Activated naive CD8-positive, alpha-beta T cell treated with anti-CD3 and anti-CD28 coated beads, Interleukin-2, amount 50 U/mL, for 16 hours (primary cell): ENCODE measurements at regions not wholly inside any gene's neighbourhood (a gene's known extent, or its start where the extent isn't known, plus 50 kb on each side); places are given as distances from the start of the nearest gene placed in this dataset.

ENCODE experiments used
- DNase-seq: peaks from one replicate; pipeline ENCODE4 v3.0.0-alpha.2; 2020; ENCODE audit warnings: low read depth, low spot score

DNA sequence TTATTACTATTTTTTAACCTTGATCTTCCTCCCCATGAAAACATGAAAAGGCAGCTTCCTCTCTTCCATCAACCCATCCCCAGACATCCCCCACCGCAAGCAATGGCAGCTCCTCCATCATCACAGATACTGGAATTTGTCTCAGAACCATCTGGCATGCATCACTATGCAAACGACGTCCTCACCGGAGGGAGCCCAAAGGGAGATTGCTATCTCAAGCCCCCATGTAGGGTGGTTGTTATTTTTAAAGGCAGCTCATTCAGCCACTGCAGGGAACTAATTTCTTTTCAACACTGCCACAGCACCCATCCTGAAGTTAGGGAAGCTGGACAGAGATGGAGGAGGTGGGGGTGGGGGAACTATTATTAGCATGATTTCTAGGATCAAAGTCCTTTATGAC lies 222.5 kb downstream of the FOXL1 start:
- no peak for DNase-seq

DNA sequence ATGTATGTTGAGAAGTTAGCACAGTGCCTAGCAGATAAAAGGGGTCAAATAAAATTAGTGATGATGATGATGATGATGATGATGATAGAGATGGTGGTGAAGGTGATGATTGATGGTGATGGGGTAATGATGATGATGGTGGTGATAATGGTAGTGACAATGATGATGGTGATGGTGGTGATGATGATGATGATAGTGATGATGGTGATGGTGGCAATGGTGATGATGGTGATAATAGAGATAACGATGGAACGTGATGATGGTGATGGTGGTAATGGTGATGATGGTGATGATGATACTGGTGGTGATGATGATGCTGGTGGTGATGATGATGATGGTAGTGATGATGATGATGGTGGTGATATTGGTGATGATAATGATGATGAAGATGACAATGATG lies 223.7 kb downstream of the FOXL1 start:
- no peak for DNase-seq

DNA sequence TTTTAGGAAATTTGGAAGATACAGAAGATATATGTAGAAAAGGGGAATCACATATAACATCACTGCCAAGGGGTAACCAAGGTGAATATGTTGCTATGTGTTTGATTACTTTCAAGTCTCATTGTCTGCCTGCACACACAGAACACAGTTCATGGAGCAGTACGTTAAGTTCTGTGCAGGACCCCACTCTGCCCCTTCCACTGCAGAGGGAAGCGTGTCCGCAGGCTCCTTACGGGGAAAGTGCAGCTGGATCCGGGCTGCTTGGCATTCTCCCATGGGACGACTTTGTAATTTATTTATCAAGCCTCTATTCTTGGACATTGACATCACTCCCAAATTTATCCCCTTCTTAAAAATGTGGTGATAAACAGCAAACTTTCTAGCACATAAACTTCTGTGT lies 226.8 kb downstream of the FOXL1 start:
- no peak for DNase-seq

DNA sequence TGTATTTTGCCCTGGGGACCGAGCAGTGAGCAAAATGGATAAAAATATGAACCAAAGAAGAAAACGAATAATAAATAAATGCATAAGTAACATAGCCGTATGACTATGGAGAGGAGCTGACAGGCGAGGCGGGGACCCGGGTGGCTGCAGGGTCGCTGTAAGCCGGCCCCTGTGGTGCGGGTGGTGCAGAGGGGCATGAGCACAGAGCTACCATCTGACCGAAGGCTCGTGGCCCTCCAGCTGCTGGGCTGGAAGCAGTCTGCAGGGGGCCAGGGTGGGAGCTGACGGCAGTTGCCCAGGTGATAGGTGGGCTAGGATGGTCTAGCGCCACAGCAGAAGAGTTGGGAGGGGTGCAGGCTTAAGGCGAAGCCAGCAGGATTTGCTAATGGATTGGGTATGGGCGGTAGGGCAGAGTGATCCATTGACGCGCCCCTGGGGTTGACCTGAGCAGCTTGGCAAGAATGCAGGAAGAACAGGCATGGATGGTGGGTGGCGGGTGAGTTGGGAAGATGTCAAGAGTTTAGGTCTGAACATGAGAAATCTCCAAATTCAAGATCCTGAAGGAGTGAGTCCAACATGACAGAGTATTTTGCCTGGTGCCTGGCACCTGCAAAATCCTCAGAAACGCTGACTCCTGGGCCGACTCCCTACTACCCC lies 228.0 kb downstream of the FOXL1 start:
- no peak for DNase-seq

DNA sequence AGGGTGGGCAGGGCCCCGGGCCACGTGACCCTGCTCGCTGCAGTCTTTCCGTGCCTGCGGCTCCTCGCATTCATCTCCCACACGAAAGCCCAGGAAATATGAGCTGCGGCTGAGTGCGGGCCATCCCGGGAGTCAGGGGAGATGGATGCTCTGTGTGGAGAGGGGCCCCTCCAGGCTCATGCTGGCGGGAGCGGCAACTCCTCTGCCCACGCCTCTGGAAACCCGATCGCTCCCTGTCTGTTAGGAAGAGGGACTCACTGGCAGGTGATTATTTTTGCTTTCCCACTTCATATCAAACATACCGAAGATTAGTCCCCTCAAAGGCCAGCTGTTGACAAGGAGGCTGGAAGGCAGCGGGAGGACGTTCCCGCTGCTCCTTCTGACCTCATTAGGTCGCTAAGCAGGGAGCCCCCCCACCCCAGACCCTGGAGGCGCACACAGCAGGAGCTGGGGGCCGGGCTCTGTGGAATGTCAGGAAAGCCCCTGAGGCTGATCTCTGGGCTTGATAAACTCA lies 228.5 kb downstream of the FOXL1 start:
- DNase-seq: no peak

DNA sequence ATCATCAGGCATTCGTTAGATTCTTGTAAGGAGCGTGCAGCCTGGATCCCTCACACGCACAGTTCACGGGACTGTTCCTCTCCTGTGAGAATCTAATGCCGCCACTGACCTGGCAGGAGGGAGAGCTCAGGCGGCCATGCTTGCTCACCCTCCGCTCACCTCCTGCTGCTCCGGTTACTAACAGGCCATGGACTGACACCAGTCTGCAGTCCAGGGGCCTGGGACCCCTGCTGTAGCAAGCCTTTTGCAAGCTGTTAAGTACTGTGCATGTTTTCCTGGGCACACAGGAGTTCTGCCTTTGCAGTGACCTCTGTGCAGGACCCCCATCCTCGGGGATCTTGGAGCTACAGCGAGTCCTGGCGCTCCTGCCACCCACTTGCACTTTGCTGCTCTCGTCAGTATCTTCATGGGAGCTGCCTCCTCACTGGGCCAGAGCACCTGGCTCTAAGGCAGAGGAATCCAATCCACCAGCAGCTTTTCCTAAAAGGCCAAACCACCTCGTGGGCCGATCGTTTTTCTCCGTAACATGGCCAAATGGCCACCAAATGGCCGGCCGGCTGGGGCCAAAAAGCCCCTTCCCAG lies 230.6 kb downstream of the FOXL1 start:
- no peak for DNase-seq

DNA sequence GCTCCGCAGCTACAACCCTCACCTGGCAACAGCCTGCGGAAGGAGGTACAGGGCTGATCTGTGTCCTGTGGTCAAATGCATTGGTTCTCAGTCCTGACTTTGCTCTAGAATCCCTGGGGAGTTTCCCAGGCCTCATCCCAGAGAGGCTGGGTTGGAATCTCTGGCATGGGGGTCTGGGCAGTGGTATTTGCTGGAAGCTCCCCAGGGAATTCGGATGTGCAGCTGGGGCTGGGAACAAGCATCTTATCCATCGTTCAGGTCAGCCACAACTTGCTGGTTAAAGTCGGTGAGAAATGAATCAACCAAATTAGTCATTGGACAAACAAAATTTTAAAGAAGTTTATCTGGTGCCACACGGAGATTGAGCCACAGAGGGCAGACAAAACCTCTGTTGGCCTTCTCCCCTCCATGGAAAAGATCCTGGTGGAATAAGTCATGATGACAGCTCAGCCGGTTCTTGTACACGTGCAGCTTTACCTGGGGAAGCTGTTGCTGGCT lies 231.2 kb downstream of the FOXL1 start:
- no peak for DNase-seq

DNA sequence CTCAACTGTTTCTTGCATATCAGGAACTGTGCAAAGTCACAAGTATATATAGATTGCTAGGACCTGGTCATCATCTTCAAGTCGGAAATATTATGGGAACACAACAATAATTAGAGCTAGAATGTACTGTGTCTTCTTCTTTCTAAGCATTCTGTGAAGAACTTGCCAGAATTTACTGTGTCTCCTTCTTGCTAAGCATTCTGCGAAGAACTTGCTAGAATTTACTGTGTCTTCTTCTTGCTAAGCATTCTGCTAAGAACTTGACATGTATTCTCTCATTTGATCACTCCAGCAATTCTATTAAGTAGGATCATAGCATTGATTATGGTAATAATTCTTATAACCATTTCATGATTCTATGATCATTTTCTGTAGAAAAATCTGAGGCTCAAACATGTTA lies 231.7 kb downstream of the FOXL1 start:
- DNase-seq: no peak

DNA sequence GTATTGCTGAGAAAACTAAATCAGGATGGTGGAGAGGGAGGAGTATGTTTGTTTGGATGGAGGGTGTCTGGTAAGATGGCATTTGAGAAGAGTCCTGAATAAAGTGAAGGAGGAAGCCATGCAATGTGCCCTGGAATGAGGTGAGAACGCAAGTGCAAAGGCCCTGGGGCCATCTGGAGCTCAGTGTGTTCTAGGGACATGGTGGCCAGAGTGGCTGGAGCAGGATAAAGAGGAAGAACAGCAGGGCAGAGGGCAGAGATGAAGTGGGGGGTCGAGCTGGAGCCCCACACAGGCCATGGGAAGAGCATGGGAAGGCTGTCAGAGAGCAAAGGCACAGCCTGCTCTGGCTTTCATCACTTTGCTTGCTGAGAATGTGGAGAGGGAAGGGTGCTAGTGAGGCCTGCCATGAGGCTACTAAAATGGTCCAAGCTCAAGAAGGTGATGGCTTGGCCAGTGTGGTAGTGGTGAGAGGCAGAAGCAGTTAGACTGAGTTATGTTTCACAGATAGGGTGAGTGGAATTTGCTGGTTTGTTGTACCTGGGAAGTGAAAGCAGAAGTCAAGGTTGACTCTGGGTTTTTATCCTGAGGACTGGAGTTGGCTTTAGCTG lies 234.1 kb downstream of the FOXL1 start:
- DNase-seq: no peak

DNA sequence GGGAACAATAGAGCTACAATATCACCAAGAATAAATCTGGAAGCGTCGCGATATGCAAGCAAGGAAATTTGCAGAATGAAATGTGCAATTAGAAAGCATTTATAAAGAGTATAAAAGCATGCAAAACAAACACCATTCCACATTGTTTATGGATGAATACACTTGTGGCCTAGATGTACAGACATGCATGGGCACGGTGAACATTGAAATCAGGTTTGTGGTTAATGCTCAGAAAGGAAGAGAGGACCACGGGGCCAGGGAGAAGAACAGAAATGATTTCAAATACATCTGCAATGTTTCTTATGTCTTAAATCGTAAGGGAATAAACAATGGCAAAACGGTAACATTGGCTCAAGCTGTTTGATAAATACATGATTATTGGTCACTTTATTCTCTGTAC lies 235.9 kb downstream of the FOXL1 start:
- no peak for DNase-seq

DNA sequence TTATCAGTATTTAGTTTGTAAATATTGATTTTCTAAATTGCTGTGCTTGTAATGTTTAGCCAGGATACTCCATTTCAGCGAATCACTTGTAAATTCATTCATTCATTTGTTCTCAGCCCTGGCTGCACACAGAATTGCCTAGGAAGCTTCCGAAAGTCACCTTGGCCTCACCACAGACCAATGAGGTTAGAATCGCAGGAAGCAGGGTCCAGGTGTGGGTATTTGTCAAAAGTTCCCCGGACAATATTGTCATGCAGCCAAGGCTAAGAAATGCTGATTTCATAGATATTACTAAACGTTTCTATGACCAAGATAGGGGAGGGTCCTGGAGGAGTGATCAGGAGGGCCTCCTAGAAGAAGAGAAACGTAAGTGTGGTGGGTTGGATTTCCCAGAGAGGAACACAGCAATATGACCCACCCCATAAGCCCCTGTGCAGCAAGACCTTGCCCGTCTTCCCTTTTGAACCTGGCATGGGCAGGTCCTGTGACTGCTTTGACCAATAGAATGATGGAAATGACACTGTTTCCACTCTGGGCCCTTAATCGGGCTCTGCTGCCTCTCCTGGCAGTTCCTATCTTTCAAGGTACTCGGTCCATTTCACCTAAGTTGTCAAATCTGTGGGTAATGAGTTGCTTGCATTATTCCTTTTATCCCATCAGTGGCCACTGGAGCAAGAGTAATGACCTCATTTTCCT lies 238.7 kb downstream of the FOXL1 start:
- DNase-seq: no peak

DNA sequence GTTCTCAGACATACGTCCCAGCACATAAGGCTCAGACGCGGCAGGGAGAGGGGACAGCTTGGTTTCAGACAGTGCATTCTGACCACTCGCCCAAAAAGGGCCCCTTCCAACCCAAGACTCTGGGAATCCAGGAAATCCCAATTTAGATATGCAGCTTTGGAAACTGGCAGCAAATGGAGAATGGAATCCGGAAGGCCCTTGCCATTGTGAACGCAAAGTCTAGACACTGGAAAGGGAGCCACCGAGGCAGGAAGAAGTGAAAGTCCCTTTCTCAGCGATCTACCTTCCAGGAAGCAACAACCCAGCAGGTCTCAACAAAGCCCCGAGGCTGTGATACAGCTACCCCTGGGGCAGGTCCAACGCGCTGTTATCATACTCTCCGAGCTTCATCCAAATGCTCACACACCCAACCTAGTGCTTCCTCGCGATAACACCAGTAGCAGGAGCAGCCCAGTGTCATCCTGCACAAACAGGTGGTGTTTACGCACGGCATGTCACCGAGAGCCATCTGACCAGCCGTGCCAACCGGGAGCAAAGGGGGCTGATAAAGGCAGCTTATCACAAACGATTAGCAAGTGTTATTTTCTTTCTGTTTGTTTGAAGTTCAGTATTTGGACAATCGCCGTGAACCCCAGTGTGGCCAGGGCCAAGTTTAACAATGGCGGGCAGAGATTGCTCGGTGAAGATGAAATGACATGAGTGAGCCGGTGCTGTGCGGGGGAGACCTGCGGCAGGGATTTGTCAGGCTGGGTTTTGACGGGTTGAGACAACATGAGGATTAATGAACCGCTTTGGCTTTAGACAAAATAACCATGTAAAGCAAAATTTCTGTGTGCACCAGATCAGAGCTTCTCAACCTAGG lies 240.6 kb downstream of the FOXL1 start:
- DNase-seq: no peak

DNA sequence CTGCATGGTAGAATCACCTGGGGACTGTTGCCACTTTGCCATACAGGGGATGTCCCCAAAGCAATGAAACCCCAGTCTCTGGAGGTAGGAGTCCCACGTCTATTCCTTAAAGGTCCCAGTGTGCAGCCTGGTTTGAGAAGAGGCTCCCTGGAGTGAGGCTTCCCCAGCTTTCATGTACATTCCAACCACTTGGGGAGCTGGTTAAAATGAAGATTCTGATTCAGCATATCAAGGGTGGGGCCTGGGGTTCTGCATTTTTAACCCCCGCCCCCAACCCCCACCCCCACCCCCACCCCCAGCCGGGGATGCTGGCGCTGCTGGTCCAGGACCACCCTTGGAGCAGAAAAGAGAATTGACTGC lies 241.2 kb downstream of the FOXL1 start:
- DNase-seq: no peak

DNA sequence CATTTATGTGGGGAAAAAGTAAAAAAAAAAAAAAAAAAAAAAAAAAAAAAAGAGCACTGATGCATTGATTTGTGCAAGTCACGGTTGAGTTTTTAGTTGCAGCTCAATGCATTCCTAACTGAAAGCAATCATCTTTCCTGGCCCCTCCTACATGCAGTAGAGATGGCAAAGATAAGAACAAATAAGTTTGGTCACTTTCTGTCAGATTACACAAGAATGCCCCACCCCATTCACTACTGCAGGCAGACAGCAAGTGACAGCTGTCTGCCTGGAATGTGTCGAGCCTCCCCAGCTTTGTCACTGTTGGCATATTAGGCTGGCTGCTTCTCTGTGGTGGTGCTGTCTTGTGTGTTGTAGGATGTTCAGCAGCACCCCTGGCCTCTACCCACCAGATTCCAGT lies 243.5 kb downstream of the FOXL1 start:
- no peak for DNase-seq

DNA sequence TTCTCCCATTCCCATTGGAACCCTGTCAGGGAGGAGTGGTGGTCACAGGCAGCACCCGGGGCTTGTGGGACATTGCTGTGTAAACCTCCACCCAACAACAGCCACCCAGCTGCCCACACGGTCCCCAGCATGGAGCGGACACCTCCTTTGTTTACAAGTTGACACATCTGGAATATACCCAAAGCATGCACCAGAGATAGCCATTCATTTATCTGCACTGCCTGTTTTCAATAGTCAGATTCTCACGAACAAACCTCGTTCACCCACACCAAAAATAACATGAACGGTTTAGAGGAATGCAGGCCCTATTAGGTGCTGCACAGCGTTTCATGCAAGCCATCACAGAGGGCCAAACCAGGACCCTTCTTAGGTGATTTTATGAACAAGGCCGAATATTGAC lies 244.8 kb downstream of the FOXL1 start:
- no peak for DNase-seq

DNA sequence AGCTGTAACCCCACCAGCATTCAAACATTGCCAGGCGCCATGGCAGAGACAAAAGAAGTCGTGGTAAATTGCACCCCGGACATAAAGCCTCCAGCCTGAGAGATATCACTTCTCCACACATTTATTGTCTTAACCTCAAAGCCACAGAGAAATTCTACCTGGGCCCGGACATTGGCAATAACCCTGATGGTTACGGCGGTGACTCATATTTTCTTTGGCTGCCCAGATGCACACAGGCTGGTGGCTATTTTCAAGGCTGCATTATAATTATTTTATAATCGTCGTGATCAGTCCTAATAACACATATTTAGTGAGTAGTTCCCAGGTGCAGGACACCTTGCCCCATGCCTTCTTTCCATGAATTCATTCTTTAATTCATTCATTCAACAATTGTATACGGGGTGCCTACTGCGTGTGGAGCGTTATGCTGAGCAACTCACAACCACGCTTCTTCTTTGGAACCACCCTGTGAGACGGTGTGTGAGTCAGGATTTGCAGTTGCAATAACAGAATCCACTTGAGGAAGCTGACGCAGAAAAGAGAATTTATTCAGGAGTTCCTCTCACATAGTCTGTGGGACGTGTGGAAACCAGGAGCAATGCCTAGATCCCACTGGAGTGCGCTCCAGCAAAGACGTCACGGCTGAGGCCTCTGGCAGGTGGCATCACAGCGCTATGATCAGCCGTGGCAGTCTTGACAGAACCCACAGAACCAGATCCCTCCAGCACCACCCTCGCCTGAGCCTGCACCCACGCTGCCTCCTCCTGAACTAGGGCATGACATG lies 245.7 kb downstream of the FOXL1 start:
- DNase-seq: no peak

DNA sequence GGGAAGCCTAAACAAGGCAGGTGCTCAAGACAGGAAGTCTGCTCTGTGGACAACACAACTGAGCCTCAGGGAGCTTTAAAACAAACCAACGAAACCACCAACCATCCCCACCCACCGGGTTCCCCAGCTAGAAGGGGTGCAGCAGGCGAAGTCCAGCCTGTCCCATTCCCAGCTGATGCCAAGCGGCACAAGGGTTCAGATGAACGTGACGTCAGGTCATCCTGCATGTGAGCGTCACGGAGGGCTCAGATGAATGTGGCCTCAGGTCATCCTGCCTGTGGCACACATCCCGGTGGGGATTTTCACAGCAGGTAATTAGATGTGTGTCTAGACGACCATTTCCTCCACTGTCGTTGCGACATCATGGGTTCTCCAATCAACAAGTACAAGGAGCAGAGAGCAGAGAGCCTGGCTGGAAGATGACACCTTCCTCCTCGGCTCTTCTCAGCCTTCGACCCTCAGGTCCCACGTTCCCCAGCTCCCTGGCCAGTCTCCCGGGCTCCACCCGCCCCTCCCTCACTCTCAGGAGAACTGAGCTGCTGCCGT lies 246.5 kb downstream of the FOXL1 start:
- DNase-seq: no peak

DNA sequence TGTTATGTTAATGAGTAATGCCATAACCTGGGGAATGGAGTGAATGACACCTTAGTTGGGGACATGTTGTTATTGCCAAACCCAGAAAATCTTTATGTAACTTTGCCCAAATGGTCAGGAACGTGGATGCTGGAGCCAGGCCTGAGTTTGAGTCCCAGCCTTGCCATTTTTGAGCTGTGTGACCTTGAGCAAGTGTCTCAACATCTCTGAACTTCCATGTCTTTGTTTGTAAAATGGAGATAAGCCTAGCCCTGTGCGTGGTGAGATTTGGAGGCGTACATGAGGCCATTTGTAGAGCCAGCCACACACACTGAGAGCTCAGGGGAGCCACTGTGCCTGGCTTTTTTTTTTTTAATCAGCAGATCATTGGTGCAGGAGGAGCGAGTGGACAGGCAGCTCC lies 247.3 kb downstream of the FOXL1 start:
- no peak for DNase-seq

DNA sequence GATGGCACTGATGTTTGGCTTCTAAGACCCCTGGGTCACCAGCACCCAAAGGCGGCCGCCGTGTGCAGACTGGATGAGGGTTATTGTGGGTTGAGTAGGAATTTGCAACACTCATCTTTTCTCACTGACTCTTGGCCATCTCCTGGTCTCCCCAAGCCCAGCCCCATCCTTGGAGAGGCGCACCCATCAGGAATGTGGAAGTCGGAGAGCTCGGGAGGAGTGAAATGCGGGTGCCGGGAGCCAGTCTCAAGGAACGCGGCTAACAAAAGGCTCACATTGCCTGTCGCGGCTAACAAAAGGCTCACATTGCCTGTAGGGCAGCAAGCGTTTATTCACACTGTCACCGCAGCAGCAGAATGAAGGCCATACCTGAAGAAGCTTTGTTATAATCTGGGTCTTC lies 248.6 kb downstream of the FOXL1 start:
- DNase-seq: no peak

DNA sequence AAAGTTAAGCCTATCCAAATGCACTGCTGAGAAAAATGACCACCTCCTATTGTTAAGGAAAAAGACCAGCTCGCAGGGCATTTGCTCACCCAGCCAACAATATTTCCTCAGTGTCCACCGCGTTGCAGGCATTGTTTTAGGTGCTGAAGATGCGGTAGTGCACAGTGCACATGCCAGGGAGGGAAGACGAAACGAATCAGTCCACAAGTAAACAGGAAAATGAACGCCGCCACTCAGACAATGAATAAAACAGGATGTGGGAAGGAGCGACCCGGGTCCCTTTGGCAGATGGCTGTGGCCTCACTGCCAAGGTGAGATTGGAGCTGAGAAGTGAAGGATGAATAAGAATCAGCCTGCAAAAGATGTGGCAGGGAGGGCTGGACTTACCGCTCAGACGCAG lies 249.2 kb downstream of the FOXL1 start:
- no peak for DNase-seq

DNA sequence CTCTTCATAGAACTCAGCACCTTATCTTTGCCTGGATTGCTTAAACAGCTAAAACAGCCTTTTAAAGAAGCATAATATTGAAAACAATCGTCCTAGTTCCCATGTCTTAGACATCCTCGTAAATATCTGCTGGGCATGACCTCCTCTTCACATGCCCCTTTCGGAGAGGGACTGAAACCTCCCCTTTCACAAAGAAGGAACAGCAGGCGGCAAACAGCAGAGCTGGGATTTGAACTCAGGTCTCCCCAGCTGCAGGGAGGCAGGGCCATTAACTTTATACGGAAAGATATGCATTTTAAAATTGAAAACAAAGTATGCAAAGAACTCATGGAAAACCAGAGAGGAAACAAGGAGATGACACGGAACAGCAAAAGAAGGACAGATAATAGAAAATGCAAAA lies 249.9 kb downstream of the FOXL1 start:
- no peak for DNase-seq
